Right renal cortex interstitium (tissue), 3 donors: ENCODE measurements at regions not wholly inside any gene's neighbourhood (a gene's known extent, or its start where the extent isn't known, plus 50 kb on each side); places are given as distances from the start of the nearest gene placed in this dataset.

Source experiments
- DNase-seq, 3 donors: peaks; one replicate each; pipeline ENCODE4 v3.0.0-alpha.2; 2013; ENCODE audit warnings: low read depth in 3 of 3, low spot score in 2 of 3

DNA sequence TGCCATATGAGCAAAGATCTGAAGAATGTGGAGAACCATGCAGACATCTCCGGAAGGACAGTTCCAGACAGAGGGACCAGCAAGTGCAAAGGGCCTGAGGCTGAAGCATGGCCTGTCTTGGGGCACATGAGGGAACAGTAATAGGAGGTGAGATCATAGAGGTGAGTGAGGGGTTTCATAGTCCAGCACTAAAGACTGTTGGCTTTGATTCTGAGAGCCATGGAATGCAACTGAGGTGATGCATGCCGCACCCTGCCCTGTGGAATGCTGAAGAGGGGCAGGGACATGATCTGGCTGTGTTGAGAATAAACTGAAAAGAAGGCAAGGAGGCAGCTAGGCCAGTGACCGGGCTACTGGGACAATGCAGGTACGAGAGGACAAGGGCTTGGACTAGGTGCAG is 253.1 kb upstream of the KLF14 start:
- DNase-seq = no peak

DNA sequence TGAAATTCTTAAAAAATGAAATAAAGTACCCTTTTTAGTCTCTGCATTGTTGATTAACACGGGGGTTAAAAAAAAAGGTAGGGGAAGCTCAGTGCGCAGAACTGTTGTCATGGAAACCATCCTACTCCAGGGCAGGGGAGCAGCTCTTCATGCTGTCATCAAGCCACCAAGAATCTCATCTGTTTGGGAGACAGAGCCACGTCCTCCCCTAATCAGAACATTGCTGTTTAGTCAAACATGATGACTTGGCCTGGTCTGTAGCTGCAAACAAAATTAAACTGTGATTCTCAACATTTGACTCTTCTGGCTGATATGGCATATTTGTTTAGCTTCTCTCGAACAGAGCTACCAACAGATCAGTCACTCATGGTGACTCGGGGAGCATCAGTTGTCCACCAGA is 254.4 kb upstream of the KLF14 start:
- no peak for DNase-seq

DNA sequence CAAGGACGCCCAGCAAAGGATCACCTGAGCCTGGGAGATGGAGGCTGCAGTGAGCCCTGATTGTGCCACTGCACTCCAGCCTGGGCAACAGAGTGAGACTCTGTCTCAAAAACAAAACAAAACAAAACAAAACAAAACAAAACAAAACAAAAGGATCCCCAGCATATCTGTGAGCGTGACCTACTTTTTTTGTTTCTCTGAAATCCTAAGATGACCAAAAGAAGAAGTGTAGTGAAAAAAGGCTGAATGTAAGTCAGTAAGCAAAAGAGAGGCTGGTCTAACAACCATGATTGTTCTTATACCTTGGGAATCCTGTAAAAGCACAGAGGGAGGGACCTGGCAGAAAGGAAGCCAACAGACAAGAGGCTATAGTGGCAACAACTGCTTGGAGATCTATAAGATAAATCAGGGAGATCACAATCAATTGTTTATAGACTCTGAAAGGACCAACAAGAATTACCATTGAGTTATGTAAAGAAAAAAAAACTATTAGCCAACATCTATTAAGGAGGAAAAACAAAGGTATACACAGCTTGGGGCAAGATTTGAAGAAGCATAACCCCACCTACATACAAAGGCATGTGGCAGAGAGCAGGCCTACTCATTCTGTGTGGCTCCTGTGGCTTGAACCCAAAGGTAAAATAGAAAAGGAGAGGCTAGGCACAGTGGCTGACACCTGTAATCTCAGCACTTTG is 255.2 kb upstream of the KLF14 start:
- DNase-seq = no peak

DNA sequence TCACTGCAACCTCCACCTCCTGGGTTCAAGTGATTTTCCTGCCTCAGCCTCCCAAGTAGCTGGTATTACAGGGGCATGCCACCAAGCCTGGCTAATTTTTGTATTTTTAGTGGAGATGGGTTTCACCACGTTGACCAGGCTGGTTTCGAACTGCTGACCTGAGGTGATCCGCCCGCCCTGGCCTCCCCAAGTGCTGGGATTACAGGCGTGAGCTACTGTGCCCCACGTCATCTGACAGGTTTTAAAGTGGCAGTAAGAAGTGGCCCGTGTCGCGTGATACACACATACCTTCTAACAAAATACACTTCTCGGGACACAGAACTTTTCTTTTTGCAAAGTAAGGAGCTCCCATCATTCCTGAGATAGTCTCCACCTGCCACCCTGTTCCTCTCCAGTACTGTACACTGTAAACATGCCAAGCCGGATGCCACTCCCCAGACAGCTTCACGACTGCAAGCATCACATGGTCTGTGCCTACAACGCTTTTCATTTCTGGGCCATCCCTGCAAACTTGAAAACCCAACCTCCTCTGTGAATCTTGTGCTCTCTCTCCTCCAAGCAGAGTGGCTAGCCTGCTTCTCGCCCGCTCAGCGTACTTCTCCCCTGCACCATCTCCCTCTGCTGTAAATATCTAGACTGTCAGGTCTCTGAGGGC is 256.3 kb upstream of the KLF14 start:
- no peak for DNase-seq

DNA sequence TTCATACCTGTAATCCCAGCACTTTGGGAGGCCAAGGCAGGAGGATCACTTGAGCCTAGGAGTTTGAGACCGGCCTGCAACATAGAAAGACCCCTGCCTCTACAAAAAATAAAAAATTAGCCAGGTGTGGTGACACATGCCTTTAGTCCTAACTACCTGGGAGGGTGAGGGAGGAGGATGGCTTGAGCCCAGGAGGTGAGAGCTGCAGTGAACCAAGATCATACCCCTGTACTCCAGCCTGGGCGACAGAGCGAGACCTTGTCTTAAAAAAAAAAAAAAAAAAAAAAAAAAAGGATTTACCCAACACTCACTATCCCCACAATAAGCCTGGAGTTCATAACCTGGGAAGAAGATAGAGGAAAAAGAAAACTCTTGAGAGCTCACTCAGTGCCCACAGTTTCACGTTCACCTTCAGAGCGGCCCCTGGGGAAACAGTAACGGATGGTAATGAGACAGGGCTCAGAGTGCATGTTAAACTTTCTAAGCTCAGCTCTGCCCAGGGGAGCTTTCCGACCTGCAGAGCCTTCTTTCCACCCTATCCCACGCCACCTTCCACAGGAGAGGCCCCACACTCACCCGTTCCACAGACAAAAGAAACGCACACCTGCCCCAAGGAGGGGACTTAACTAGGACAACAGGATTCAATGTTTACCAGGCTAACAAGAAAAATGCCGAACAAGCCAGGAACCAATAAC is 259.8 kb upstream of the KLF14 start:
- DNase-seq = no peak

DNA sequence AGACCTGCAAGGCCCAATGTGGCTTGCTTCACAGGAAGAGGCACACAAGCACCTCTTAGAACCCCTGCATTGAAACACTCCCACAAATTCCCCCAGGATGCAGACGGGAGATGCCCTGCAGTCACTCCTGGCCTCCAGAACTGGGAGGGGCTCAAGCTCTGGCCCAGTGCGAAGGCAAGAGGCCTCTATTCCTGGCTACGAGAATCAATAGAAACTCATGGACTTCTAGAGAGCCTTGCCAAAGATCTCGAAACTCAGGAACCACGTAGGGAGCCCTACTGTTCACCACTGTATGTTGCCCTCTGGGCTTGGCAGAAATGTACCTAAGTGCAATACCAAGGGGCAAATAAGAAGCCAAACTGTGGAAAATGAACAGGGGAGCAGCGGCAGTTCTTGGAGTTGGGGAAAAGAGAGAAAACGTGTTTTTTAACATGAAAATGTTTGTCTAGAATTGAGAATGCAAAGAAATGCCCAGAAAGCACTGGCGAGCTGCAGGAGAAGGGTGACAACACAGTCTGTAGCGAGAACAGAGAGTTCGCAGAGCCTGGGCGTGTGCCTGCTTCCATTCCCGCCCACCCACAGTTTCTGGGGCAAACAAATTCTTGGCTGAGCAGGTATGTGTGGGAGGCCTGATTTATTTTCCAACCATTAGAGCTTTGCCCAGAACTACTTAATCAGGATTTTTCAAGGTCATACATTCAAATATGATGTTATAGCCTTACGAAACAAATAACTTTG is 260.5 kb upstream of the KLF14 start:
- no peak for DNase-seq

DNA sequence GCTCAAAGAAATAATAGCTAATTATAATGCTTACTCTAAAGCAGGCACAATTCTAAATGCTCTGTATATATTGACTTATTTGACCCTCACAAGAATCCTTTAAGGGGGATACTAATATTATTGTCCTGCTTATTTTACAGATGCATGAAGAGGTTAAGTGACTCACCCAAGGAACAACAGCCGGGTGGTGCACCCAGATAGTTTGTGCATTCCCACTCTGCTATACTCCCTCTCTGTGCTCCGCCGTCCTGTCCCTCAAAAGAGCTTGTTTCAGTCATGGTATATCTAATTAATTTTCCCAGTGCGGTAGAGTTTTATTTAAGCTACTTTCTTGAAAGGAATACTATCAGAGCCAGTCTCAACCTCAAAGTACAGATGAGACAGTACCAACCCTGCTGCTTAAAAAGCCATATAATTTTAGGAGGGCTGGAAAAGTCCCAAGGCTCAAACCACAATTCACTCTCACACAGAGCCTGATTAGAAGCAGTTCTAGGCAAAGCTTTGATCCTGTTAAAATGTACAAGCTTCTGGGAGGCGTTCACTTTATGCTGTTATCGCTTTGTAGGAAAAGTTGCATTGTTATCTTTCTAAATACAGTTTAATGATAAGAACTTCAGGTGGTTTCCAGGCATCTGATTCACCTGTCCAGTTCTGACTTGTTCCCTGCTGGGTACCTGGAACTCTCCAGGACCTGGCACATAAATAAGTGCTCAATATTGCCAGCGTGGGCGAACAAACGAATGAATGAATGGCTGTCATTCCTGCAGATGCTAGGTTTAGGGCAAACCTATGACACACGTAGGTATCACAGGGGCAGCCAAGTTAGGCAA is 261.5 kb upstream of the KLF14 start:
- no peak for DNase-seq

DNA sequence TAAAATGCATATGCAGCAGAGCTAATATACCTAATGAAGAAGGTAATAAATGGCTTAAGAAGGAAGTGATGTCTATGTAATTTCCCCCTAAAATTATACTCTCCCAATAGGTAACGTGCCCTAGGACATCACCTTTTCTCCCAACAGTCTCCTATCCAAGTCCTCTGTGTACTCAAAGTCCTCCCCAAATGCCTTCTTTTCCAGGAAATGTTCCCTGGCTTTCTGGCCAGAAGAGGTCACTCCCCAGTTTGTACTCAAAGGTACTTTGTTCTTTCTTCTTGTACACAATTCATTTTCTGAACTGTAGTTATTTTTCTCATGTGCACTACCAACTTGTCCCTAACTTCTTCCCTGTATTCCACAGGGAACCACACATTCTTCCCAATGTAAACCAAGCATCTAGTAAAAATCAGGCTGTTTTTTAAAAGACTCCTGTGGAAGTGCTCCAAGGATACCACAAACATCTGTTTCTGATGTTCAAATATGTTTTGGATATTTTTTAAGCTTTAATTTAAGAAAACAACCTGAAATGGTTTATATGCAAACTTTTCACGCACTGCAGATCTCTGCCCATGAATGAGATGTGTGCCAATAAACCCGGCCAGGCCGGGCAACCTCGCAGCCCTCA is 262.3 kb upstream of the KLF14 start:
- no peak for DNase-seq

DNA sequence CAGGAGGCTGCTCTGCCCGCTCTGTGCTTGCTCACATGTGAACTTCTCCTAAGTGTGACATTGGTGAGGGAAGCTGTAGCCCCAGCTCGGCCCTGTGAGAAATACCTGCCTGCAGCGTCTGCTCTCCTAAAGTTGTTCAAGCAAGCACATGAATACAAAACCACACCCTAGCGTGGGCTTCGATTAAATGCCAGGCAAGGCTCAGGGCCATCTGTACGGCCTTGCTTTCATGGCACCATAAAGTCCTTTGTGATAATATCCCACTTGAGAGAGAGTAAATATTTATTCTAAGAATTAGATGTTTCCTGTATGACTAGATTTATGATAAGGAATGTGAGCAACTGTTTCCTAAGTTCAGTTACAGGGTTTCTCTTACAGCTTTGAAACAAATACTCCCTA is 262.8 kb upstream of the KLF14 start:
- peak in 1 of 3 donors; percentile 33 for DNase-seq

DNA sequence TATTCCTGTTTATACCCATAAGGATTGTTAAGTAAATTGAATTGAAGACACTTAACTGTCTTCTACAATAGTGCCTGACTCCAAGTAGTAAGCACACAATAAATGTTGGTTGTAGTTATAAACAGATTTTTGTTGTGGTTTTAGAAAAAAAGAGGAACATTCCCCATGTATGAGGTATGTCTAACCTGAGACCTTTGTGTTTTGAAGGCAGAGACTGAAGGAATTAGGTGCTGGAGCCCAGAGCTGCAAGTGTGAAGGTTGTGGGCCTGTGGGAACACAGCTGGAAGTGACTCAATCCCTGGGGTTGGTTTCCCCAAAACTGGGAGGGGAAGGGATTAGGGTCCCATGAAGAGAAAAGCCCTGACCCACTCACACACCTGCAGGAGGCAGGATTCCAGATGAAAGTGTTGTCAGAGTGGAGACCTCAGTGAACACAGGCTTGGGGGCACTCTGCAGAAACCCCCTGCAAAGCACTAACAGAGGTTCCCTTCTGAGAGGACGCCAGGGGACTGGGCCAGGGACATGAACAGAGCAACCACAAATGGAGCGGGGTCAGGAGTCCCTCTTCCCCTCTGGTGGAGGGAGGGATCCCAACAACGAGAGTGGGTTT is 265.1 kb upstream of the KLF14 start:
- no peak for DNase-seq

DNA sequence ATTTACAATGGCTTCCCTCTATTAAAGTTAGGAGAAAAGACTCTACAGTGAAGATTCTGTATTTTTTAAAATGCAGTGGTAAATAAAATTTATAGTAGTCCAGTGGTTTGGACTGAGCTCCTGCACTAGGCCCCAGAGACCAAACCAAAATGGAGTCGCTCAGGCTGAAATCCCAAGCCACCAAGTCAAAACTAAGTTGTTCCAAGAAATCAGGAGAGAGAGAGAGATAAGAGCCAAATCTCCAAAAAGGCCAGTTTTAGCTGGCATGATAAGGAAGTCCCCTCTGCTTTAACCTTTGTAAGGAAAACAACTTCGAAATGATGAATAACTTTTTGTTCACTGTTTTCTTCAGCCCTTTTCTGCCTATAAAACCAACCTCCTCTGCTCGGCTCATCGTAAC is 265.9 kb upstream of the KLF14 start:
- DNase-seq = no peak

DNA sequence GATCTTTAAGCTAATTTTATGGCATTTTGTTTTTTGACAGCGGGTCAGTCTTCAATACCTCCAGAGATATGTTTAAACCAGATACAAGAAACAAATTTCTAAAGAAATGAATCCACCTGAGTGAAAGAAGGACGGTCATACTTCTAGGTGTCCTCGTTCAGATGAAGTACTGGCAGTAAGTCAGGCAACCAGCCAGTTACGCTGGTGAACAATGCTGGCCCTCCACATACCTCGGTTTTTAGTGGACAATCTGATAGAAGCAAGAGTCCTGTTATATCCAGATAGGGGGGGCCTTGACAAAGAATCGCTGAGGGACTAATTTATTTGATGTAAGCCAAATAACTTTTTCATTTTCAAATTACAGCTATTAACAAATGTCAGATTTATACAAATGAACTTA is 266.4 kb upstream of the KLF14 start:
- DNase-seq = no peak

DNA sequence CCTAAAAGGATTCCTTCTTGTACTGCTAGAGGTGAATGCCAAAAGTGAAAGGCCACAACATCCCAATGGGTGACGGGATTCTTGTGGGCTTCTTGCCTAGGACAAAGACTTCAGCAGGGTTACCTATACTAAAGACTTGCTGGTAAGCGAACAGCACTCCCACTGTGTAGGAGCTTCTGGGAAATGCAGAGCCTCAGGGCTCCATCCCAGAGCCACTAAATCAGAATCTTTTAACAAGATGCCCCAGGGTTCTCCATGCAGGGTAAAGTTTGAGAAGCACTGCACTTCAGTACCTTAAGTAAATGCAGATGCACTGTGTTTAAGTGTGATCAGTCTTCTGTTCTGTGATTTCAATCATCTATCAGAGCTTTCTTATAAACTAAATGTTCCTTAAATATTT is 266.9 kb upstream of the KLF14 start:
- DNase-seq = no peak

DNA sequence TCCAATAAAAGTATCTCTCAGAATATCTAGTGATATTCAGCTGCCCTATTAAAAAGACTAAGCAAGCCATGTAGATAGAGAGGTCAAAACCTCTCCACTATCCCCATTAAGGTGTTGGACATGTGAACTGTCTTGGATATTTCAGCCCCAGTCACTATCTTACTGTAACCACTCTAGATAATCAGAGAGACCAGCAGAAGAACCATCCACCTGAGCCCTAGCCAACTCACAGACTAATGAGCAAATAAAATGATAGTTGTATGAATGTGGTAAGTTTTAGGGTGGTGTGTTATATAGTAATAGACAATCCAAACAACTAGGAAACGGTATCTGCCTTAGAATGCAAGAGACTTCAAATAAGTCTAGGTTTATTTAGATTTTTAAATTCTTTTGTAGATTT is 268.6 kb upstream of the KLF14 start:
- no peak for DNase-seq

DNA sequence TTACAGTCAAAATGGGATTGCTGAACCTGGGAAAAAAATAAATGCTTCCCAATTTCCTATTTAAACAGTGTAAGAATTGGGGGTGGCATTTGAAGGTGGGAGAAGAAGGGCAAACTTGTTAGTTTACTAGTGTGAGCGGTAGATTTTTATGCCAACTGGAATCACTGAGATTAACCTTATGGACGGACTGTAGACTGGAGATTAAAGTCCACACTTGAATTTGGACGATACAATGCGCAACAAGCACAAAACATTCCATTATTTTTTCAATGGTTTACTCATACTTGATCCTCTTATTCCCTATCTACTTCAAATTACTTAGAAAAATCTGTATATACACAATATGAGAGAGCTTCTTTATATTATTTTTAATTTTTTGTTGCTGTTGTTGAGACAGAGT is 269.6 kb upstream of the KLF14 start:
- no peak for DNase-seq

DNA sequence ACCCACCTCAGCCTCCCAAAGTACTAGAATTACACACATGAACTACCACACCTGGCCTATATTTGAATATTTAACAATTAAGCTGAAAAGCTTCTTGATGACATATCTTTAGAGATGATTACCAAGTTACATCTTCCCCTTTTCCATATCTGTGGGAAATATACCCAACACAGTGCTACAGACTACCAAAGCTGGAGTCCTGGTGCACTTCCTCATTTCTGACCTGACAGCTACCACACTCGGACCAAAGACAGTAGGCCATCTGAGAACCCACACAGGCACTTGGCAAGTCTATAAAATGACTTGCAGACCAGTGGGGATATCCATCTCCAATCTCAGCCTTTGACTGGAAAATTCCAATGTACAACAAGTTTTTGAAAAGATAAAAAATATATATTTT is 270.4 kb upstream of the KLF14 start:
- no peak for DNase-seq

DNA sequence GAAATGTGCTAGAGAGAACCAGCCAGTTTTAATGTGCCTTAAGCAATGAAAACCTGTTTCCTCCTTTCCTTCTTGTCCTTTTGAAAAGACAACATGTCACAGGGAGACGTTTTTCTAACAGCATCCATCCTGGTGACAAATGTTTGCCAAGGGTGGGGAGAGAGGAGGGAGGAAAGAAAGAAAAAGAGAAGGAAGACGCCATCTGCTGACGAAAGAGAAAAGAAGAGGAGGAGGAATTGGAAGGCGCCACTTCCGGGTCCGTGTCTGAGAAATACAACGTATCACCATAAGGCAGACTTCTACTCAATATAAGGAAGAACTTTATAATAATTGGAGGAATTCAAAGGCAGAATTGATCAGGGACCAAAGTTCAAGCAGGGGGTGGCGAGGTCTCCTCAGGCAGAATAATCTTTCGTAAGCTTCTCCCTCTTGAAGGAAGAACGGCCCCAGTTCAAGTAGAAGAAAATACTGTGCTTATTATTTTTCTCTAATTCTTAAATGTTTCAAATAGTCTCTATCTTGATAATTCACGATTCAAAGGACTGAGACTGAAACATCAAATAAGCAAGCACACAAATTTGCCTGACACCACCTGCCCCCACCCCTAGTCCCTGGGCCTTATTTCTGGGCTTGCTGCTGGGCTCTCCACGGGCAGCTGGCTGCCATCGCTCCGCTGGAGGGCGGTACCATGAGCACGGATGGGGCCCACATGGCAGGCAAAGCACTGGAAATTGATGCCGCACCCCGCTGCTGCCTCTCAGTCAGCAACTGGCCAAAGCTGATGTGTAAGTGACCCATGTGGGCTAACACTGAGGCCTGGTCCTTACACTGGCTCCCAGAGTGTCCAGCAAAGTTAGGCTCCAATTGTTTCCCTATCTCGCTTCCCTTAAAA is 273.7 kb upstream of the KLF14 start:
- peak in 2 of 3 donors; percentile 60 to 66 for DNase-seq

DNA sequence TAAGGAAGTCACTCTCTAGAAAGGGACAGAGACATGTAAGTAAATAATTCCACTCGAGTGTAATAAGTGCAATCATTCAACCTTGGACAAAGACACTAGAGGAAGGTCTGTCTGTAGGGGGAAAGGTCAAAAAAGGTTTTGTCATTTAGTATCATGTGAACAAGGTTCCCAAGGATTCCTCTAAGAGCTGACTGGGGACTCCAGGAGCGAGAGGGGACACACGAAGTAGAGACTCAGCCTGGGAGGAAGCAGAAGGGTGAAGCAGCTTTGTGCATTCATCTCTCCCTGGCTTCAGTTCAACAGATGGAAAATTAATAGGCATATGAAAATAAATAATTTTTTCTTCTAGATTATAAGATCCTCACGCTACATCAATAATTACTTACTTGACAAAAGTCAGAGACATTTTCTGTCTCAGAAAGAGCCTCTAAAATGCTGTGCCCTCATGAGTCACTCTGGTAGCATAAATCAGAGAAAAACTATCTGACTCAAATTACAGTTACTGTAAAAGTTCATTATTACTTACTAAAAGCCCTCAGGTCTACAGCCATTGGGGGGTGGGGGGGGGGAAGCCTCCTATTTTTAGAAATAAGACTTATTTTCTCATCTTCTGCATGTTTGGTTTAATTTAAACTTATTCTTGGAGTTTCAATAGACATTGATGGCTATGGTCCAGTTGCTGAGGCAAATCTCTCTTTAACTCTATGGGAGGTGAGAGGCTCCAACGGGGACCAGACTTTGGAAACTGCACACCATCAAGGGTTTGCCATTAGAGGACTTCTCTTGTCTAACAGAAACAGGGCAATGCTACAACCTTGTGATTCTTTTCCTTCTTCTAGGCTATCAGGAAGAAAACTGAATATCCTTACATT is 275.1 kb upstream of the KLF14 start:
- DNase-seq = no peak
